ENCODE measurements at regions not wholly inside any gene's neighbourhood (a gene's known extent, or its start where the extent isn't known, plus 50 kb on each side); places are given as distances from the start of the nearest gene placed in this dataset.

GRCh38 chr15:96728591-96728990, 398.1 kb downstream of the NR2F2 start:
- TF ChIP-seq CTCF (IDR thresholded peaks at IDR 0.05) (no peak), IRF2 (CRISPR knock-in tag; IDR thresholded peaks at IDR 0.05; ENCODE audit: borderline replicate concordance, low read depth) (no peak), NFYB (CRISPR knock-in tag; conservative IDR thresholded peaks at IDR 0.05; ENCODE audit: low read depth) (no peak), GABPB1 (CRISPR knock-in tag; IDR thresholded peaks at IDR 0.05) (no peak), E2F4 (CRISPR knock-in tag; IDR thresholded peaks at IDR 0.05; ENCODE audit: borderline replicate concordance, low read depth) (no peak)

Data from WTC11 (cell line).